GM21737 (cell line): ENCODE measurements at regions not wholly inside any gene's neighbourhood (a gene's known extent, or its start where the extent isn't known, plus 50 kb on each side); places are given as distances from the start of the nearest gene placed in this dataset.

Source experiments
- ATAC-seq: cut with Tn5 transposase; IDR thresholded peaks from one replicate; pipeline ENCODE4 v1.9.1; 2021; ENCODE audit warnings: mild to moderate bottlenecking, moderate library complexity; ENCODE audit not compliant: unreplicated experiment

DNA sequence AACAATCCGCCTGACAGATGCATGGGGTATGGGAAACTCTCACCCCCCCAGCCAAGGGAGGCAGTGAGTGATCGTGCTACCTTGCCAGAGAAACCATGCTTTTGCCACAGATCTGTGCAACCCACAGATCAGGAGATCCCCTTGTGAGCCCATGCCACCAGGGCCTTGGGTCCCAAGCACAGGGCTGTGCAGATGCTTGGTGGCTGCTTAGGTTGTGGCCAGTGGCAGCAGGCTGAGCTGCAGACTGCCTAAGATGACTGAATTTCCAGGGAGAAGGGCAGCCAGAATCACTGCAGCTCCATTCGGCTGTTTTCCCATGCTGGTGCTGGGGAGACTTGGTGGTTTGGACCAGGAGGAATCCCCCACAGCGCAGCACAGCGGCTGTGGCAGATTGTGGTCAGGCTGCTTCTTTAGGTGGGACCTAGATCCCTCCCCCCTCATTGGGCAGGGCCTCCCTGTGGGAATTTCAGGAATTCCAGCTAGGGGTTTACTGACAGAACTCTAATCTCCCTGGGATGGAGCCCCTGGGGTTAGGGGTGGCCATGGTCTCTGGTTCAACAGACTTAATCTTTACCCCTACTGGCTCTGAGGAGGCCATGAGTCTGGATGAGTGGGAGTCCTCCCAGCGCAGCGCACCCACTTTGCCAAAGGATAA lies 264.6 kb upstream of the DAAM1 start:
- ATAC-seq, result no peak

DNA sequence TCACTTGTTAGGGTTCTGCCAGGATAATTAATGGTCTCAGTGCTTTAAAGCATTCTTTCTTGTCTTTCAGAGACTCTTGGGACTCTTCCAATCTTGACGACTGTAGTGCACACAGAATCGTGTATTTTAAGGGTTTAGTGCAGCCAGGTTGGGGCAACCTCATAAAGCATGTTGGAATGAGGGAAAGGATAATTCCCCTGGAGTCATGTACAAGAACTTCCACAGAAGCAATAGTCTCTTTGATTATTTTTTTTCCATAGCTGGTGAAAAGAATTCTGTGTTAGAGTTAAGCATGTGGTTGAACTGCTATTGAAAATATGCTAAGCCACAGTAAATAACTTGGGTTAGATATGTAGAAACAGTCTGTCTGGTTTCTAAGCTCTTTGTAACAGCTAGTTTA lies 246.8 kb upstream of the DAAM1 start:
- ATAC-seq, result no peak

GRCh38 chr14:58942516-58942915 lies 246.0 kb upstream of the DAAM1 start:
- ATAC-seq, result no peak

DNA sequence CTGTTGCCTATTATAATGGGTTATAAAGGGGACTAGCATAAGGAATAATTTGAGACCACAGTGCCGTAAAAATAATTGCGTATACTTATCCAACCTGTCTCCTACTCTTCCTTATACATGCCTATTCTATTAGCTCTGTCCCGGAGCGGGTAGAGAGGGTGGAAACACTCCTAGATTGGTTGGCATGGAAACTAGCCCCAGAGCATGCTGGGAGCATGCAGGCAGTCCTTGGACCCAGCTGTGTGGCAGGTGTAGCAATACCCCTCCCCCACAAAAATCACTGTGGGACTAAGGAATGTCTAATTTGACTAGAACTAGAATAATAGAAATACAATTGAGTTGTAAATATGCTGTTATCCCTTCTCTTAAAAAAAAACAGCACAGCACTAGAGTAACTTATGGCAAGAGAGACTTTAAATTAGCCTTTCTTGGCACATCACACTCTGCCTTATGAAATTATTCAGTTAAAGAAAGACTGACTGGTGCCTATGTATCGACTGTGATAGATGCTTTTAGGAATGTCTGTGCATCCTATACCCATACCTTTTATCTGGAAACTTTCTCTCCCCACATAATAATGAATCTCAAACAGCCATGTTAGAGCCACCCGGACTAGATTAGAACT lies 244.0 kb upstream of the DAAM1 start:
- no peak for ATAC-seq

GRCh38 chr14:58944968-58945356 lies 243.5 kb upstream of the DAAM1 start:
- ATAC-seq, result no peak

GRCh38 chr14:58946431-58946830 lies 242.0 kb upstream of the DAAM1 start:
- no peak for ATAC-seq

DNA sequence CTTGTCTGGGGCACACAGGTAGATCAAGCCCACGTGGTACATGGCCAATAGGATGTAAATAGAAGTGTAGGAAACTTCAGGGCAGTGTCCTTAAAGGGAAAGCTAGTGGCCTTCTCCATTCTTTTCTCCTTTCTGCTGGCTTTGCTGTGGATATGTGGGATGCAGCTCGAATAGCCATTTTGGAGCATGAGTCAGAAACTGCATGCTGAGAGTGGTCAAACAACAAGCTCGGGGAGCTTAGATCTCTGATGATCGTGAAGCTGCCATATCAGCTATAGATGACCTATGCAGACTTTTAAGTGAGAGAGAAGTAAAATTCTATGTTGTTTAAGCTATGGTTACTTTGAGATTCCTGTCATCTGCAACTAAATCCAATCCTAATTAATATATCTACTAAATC lies 241.3 kb upstream of the DAAM1 start:
- ATAC-seq, result no peak

GRCh38 chr14:58947814-58948445 lies 240.5 kb upstream of the DAAM1 start:
- no peak for ATAC-seq

DNA sequence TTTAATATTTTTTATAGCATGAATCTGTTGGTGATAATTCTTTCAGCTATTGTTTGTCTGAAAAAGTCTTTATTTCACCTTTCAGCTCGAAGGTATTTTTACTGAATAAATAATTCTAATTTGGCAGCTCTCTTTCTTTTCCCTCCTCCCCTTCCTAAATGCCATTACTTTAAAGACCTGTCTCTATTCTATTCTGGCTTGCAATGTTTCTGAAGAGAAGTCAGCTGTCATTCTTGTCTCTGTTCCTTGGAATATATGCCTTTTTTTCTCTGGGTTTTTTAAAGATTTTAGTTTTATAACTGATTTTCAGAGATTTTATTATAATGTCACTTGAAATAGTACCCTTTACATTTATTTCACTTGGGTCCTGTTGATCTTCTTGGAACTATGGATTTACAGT lies 237.9 kb upstream of the DAAM1 start:
- ATAC-seq, result no peak

DNA sequence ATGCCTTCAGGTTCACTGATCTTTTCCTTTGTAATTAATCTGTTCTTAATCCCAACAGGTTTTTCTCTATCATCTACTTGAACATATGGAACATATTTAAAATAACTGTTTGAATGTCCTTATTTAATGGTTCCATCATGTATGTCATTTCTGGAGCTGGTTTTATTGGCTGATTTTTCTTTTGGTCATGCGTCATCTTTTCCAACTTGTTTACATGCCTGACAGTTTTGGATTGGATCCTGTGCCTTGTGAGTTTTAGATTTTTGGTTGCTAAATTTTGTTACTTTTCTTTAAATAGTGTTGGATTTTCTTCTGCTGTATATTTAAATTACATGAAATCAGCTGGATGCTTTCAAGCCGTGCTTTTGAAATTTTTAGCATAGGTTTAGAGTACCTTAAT lies 237.3 kb upstream of the DAAM1 start:
- no peak for ATAC-seq

DNA sequence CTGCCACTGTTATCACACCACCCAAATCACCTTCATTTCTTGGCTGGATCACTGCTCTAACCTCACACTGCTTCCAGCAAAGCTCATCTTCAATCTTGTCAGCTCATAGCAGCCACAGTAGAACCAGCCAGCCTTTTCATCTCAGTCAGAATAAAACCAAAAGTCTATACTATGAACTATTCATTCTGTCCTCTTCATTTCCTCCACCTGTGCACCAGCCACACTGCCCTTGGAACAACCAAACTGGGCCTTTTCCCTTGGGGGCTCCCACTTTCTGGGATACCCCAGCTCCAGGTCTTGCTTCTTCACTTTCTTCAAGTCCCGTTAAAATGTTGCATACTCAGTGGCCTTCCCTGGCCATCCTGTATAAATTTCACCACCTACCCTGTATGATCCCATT lies 234.4 kb upstream of the DAAM1 start:
- no peak for ATAC-seq

DNA sequence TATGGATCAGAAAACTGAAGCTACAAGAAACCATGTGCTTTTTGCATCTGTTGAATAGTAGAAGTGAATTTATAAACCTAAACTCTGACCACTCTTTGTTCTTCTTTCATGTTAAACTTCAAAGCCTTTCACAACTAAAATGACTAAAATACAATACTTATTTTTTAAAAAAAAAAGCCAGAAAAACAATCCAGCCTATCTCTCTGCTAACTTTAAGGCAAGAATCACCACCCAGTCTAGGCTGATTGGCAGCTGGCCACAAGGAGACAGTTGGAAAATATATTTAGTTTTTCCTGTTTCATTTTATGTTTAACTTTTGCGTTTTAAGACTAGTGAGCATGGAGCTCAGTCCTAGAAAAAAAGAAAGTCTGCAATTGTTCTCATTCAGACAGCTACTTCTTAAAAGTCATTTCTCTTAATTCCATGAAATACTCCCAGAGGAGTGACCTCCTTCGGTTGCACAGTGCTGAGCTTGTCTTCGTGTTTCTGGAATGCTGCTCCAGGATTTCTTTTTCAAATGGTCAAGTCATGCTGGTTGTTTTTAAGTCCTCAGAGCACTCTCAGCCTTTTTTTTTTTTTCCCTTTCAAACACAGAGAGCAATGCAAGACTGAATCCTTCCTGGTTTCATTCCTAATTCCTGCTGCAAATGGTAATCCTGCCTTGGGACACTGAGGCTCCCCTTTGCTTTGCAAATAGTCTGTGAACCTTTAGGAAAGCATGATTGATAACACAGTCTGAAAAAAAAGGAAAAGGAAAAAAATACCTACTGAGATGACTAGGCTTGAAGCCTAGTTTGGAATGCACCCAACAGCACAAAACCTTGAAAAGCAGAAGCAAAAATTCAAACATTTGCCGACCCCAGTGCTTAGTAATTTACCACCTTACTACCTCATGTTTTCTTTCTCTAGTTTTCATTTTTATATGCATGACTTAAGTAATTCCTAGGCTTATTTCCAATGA lies 233.3 kb upstream of the DAAM1 start:
- ATAC-seq, result no peak

DNA sequence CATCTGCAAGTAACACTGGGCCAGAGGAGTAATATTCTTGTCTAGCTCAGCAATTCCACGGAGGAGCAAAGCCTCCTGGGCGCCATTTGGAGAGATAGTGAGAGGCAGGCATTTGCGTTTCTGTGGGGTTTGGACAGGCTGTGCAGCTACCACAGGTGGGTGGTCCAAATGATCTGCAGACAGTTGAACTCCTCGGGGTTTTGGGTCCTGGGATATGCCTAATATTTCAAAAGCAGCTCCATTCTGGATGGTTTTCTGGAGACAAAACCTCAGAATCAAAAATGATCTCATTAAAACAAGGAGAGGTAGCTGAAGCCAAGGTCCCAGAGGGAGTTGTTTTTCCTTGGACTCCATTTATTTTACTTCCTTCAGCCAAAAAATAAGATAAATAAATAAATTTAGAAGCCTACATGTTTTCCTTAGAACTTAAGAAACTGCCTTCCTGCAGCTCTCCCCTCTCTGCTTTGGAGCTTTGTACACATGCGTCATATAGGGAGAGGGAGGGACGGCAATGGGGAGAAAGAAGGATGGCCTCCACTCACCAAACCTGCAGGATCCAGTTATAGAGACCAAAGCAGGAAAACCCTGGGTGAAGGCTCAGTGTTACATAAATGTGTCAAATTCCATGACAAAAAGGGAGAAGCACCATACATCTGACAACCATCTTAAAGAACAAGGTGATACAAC lies 227.3 kb upstream of the DAAM1 start:
- no peak for ATAC-seq

DNA sequence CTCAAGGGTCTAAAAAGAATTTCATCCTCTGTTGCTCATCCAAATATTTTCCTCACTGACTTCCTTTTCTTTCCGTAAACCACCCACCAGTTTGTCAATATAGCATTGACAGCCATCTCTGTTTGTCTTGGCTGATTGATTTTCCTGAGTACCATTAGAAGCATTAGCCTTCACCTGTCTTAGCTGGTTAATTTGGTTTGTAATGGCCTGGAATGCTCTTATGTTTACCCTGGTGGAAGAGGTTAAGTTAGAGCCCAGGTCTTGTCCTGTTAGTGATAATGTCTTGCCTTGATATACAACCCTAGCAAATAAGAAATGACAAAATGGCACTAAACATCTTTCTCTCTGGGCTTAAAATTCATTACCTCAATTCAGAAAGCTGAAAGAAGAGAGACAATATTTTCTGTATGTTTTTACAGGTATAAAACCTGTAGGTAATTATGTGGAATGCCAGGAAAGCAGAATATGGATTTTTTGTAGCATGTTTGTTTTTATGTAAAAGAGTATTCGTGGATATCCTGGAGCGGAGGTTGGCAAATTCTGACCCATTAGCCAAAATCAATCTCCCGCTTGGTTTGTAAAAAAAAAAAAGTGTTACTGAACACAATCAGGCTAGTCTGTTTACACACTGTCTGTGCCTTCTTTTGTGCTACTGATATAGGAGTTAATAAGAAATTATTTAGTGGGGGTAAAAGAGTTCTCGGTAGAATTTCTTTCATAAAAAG lies 224.4 kb upstream of the DAAM1 start:
- no peak for ATAC-seq

GRCh38 chr14:58964598-58964928 lies 223.9 kb upstream of the DAAM1 start:
- no peak for ATAC-seq

DNA sequence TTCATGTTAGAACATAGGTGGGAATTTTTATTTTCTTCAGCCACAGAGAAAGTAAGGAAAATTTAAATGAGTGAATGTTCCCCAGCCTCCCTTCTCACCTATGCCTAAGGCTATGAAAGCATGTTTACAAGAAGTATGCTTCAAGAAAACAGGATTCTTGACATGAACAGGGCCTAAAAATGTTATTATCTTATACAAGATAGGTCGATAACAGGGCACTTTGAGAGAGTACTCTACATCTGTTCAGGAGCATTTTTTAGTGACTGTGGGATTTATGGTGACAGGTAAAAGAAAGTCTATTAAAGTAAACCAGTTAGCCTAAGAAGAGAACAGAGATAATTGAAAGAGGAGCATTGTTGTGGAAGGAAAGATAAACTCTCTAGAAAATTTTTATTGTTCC lies 222.9 kb upstream of the DAAM1 start:
- no peak for ATAC-seq

- no peak for ATAC-seq
These were observed 221.5 kb upstream of the DAAM1 start for GRCh38 chr14:58966997-58967396.

- no peak for ATAC-seq
These were observed 218.3 kb upstream of the DAAM1 start for GRCh38 chr14:58969951-58970751.

GRCh38 chr14:58972233-58973017 lies 216.0 kb upstream of the DAAM1 start:
- ATAC-seq, result no peak
